HepG2 (cell line): ENCODE measurements at regions not wholly inside any gene's neighbourhood (a gene's known extent, or its start where the extent isn't known, plus 50 kb on each side); places are given as distances from the start of the nearest gene placed in this dataset.
A peak's percentile ranks its signal among the peaks of the same experiment; 100 is the strongest.

Experiments
- ATAC-seq: fragments of 200-7000 bp; cut with Tn5 transposase; 3 replicates; pipeline ENCODE4 v1.9.1; 2020; ENCODE audit warnings: mild to moderate bottlenecking, moderate library complexity
- BruUV-seq: library from RNA; stranded (reverse); fragments of 400-500 nt; replicated peaks from 2 replicates; lab custom pipeline; 2021; lab: Mats Ljungman, UMichigan
- CTCF ChIA-PET: fragments of 300-600 bp; formaldehyde crosslinking; extraction: SDS; loops from one replicate; lab custom pipeline; 2021; ENCODE audit warnings: low total read pairs, inconsistent platforms, low intra/inter-chr PET ratio; lab: Yijun Ruan, JAX
- POLR2A ChIA-PET: fragments of 350-600 bp; sonication (Branson Sonifier 250); formaldehyde crosslinking; loops from one replicate; lab custom pipeline; 2020; ENCODE audit warnings: antibody characterized with exemption, inconsistent platforms; lab: Yijun Ruan, JAX
- DNase-seq: peaks from one replicate; pipeline ENCODE4 v3.0.0-alpha.2; 2015; ENCODE audit warnings: low spot score
- FAIRE-seq: peaks from 3 replicates; lab custom pipeline; 2011; peaks lifted over from hg19 to GRCh38; lab: Jason Lieb, UNC
- H2AFZ ChIP-seq: one replicate; pipeline ENCODE4 v1.6.1; 2011; ENCODE audit warnings: low read length, inconsistent platforms
- H3K27ac ChIP-seq: fragments of 300-600 bp; 3 replicates; pipeline ENCODE4 v1.8.0; 2011; ENCODE audit warnings: mixed run types, mild to moderate bottlenecking, mixed read lengths, low read length, inconsistent platforms; ENCODE audit not compliant: insufficient read depth; ENCODE audit errors: extremely low read length
- H3K27me3 ChIP-seq, 2 experiments: fragments of 200-600 bp in 1 of 2; 2 replicates in 1 of 2; 3 replicates in 1 of 2; pipeline versions ENCODE4 v1.6.0 to v1.8.0; 2011; ENCODE audit warnings: low read length in 2 of 2, mild to moderate bottlenecking in 2 of 2, moderate library complexity in 2 of 2, inconsistent platforms in 1 of 2; ENCODE audit not compliant: insufficient read depth in 2 of 2, control insufficient read depth in 1 of 2
- H3K36me3 ChIP-seq, 2 experiments: fragments of 200-600 bp in 1 of 2; replicated peaks in 1 of 2; 2 replicates in 1 of 2; 3 replicates in 1 of 2; pipeline versions ENCODE4 v1.5.1 to v1.8.0; 2011; ENCODE audit warnings: low read length in 2 of 2, inconsistent platforms in 1 of 2; ENCODE audit not compliant: insufficient read depth in 2 of 2, control insufficient read depth in 1 of 2
- H3K4me1 ChIP-seq: 2 replicates; pipeline ENCODE4 v1.5.1; 2012; ENCODE audit warnings: low read length, inconsistent platforms; ENCODE audit not compliant: insufficient read depth
- H3K4me2 ChIP-seq: 2 replicates; pipeline ENCODE4 v1.6.0; 2011; ENCODE audit warnings: low read depth, low read length, inconsistent platforms
- H3K4me3 ChIP-seq, 3 experiments: fragments of 200-600 bp in 1 of 3; sonication (generic), shearing (Covaris generic) in 1 of 3; replicated peaks in 1 of 3; 2 replicates each; pipeline ENCODE4 v1.5.1; 2011 to 2016; ENCODE audit warnings: low read length in 3 of 3, inconsistent platforms in 2 of 3, low read depth in 2 of 3, mild to moderate bottlenecking in 2 of 3, control low read depth in 1 of 3, mixed read lengths in 1 of 3; ENCODE audit not compliant: insufficient read depth in 1 of 3
- H3K79me2 ChIP-seq: one replicate; pipeline ENCODE4 v1.6.1; 2011; ENCODE audit warnings: low read length, inconsistent platforms; ENCODE audit not compliant: insufficient read depth
- H3K9ac ChIP-seq: 2 replicates; pipeline ENCODE4 v1.6.0; 2011; ENCODE audit warnings: mild to moderate bottlenecking, low read depth, low read length, inconsistent platforms; ENCODE audit not compliant: insufficient read depth
- H3K9me3 ChIP-seq: 2 replicates; pipeline ENCODE4 v1.5.1; 2012; ENCODE audit warnings: mild to moderate bottlenecking, low read length
- H4K20me1 ChIP-seq: 2 replicates; pipeline ENCODE4 v1.6.0; 2011; ENCODE audit warnings: inconsistent platforms, mild to moderate bottlenecking, low read length, moderate library complexity; ENCODE audit not compliant: insufficient read depth
- CC2D1A ChIP-seq: sonication (generic); formaldehyde crosslinking; IDR thresholded peaks from 2 replicates; pipeline ENCODE4 v1.8.1; 2023; ENCODE audit warnings: mild to moderate bottlenecking, missing genetic modification reagents
- ZBTB7B ChIP-seq: sonication (generic); formaldehyde crosslinking; IDR thresholded peaks from 2 replicates; pipeline ENCODE4 v1.4.0; 2020; ENCODE audit warnings: missing genetic modification reagents
- ZFP90 ChIP-seq: sonication (generic); formaldehyde crosslinking; IDR thresholded peaks from 2 replicates; pipeline ENCODE4 v1.8.0; 2022; ENCODE audit warnings: missing genetic modification reagents, mild to moderate bottlenecking, inconsistent platforms, borderline replicate concordance
- ZNF121 ChIP-seq: sonication (generic); formaldehyde crosslinking; IDR thresholded peaks from 2 replicates; pipeline ENCODE4 v1.5.0; 2020; ENCODE audit warnings: mild to moderate bottlenecking, missing genetic modification reagents
- ZSCAN22 ChIP-seq: sonication (generic); formaldehyde crosslinking; IDR thresholded peaks from 2 replicates; pipeline ENCODE4 v1.4.0; 2020; ENCODE audit warnings: mild to moderate bottlenecking, missing genetic modification reagents
- WGBS: methylation state at CpG from one replicate; pipeline ENCODE4 v1.1.6; 2017; ENCODE audit warnings: low lambda C conversion rate; 5-methylcytosine and 5-hydroxymethylcytosine counted together
- in situ Hi-C: cut with HindIII; loops from 2 replicates; pipeline ENCODE4 v1.10.0; 2017; ENCODE audit warnings: low pct_unique_long_range_greater_than_20kb; ENCODE audit not compliant: extremely low pct_ligation_motif_present
- intact Hi-C: fragments of 100-400 bp; cut with micrococcal nuclease; formaldehyde crosslinking; loops from one replicate; pipeline ENCODE4 v1.10.0; 2022; ENCODE audit not compliant: unreplicated experiment
- TF ChIP-seq, protein P1 (sequence below): sonication (generic); formaldehyde crosslinking; IDR thresholded peaks from one replicate; pipeline ENCODE4 v1.5.1; 2020; ENCODE audit warnings: mild to moderate bottlenecking, missing genetic modification reagents; ENCODE audit errors: not compliant biosample characterization
- TF ChIP-seq, protein P2 (sequence below): sonication (generic); formaldehyde crosslinking; IDR thresholded peaks from 2 replicates; pipeline ENCODE4 v1.4.0; 2020; ENCODE audit warnings: mild to moderate bottlenecking, low read depth, missing genetic modification reagents

DNA sequence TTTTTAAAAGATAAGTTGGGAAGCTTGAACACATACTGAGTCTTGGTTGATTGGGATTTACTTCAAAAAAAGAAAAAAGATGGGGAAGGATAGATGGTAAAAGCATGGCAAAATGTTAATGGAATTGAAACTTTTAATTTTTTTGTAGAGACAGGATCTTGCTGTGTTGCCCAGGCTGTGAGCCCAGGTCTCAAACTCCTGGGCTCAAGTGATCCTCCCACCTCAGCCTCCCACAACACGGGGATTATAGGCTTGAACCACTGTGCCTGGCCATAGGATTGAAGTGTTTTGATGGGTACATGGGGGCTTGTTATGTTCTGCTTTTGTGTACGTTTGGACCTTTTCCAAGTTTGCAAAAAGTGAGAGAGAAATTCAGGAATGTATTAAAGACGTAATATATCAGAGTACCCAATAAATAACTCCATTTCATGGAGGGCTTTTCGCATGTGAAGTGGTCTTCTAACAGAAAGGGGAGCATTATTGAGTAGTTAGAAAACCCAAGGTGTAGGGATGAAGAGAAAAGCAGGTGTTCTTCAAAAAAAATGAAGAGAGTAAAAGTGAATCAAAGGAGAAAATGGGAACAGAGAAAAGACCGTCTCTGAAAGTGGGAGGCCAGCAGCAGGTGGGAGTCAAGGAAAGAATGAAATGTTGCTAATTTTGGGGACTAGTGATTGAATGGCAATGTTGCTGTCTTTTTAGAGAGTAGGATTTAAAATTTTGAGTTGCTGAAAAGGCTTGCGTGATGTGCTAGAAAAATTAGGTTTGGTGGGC is 55.2 kb downstream of the GARRE1 start:
- BruUV-seq = no TSS peak
- DNase-seq (no peak), FAIRE-seq (no peak)
- H3K4me1 ChIP-seq = peaks cover 34% of the 10 kb centered on the region
- POLR2A ChIA-PET = no interaction called here
- TF ChIP-seq ZNF121 (peak; percentile 49; the same call in 1 of the 2 replicates), ZBTB7B (CRISPR knock-in tag) (no peak), ZFP90 (CRISPR knock-in tag) (no peak), CC2D1A (no peak), ZSCAN22 (CRISPR knock-in tag) (no peak)
- TF ChIP-seq, protein P1, sequence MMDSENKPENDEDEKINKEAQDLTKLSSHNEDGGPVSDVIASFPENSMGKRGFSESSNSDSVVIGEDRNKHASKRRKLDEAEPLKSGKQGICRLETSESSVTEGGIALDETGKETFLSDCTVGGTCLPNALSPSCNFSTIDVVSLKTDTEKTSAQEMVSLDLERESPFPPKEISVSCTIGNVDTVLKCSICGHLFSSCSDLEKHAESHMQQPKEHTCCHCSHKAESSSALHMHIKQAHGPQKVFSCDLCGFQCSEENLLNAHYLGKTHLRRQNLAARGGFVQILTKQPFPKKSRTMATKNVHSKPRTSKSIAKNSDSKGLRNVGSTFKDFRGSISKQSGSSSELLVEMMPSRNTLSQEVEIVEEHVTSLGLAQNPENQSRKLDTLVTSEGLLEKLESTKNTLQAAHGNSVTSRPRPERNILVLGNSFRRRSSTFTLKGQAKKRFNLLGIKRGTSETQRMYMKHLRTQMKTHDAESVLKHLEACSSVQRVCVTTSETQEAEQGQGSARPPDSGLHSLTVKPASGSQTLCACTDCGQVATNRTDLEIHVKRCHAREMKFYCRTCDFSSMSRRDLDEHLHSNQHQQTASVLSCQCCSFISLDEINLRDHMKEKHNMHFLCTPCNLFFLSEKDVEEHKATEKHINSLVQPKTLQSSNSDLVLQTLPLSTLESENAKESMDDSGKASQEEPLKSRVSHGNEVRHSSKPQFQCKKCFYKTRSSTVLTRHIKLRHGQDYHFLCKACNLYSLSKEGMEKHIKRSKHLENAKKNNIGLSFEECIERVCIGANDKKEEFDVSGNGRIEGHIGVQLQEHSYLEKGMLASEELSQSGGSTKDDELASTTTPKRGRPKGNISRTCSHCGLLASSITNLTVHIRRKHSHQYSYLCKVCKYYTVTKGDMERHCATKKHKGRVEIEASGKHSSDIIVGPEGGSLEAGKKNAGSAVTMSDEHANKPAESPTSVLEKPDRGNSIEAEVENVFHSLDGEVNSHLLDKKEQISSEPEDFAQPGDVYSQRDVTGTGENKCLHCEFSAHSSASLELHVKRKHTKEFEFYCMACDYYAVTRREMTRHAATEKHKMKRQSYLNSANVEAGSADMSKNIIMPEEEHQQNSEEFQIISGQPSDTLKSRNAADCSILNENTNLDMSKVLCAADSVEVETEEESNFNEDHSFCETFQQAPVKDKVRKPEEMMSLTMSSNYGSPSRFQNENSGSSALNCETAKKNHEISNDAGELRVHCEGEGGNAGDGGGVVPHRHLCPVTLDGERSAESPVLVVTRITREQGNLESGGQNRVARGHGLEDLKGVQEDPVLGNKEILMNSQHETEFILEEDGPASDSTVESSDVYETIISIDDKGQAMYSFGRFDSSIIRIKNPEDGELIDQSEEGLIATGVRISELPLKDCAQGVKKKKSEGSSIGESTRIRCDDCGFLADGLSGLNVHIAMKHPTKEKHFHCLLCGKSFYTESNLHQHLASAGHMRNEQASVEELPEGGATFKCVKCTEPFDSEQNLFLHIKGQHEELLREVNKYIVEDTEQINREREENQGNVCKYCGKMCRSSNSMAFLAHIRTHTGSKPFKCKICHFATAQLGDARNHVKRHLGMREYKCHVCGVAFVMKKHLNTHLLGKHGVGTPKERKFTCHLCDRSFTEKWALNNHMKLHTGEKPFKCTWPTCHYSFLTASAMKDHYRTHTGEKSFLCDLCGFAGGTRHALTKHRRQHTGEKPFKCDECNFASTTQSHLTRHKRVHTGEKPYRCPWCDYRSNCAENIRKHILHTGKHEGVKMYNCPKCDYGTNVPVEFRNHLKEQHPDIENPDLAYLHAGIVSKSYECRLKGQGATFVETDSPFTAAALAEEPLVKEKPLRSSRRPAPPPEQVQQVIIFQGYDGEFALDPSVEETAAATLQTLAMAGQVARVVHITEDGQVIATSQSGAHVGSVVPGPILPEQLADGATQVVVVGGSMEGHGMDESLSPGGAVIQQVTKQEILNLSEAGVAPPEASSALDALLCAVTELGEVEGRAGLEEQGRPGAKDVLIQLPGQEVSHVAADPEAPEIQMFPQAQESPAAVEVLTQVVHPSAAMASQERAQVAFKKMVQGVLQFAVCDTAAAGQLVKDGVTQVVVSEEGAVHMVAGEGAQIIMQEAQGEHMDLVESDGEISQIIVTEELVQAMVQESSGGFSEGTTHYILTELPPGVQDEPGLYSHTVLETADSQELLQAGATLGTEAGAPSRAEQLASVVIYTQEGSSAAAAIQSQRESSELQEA (CRISPR knock-in tag) = no peak
- TF ChIP-seq, protein P2, sequence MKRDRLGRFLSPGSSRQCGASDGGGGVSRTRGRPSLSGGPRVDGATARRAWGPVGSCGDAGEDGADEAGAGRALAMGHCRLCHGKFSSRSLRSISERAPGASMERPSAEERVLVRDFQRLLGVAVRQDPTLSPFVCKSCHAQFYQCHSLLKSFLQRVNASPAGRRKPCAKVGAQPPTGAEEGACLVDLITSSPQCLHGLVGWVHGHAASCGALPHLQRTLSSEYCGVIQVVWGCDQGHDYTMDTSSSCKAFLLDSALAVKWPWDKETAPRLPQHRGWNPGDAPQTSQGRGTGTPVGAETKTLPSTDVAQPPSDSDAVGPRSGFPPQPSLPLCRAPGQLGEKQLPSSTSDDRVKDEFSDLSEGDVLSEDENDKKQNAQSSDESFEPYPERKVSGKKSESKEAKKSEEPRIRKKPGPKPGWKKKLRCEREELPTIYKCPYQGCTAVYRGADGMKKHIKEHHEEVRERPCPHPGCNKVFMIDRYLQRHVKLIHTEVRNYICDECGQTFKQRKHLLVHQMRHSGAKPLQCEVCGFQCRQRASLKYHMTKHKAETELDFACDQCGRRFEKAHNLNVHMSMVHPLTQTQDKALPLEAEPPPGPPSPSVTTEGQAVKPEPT (CRISPR knock-in tag) = no peak
- TF ChIP-seq, all 625 proteins: peak for 1
- intact Hi-C loops (no loop called here), in situ Hi-C loops (no loop called here)
- Histone ChIP-seq H3K27ac (no peak overlapping the region), H3K4me2 (no peak overlapping the region), H3K9me3 (no peaks in the 10 kb centered on the region), H3K36me3 (peaks cover 0 to 3% of the 10 kb centered on the region in 2 experiments; a peak in 3 of 5 replicates), H3K79me2 (peaks cover 3% of the 10 kb centered on the region), H3K27me3 (no peaks in the 10 kb centered on the region), H3K4me3 (no peak overlapping the region), H4K20me1 (no peaks in the 10 kb centered on the region), H2AFZ (no peak overlapping the region), H3K9ac (no peak overlapping the region)
- no peak for ATAC-seq
- CTCF ChIA-PET = no interaction called here
- WGBS = 99% methylated on average over 6 of the region's 6 CpGs
